H1 (cell line): ENCODE measurements at regions not wholly inside any gene's neighbourhood (a gene's known extent, or its start where the extent isn't known, plus 50 kb on each side); places are given as distances from the start of the nearest gene placed in this dataset.

Source experiments
- CTCF ChIA-PET: fragments of 300-600 bp; sonication (Branson Sonifier 250); formaldehyde crosslinking; loops from one replicate; lab custom pipeline; 2021; ENCODE audit not compliant: partially characterized antibody; lab: Charles Lee
- POLR2A ChIA-PET: fragments of 300-600 bp; sonication (Branson Sonifier 250); formaldehyde crosslinking; loops from one replicate; lab custom pipeline; 2021; ENCODE audit warnings: inconsistent platforms; ENCODE audit not compliant: partially characterized antibody; lab: Charles Lee
- DNase-seq, 2 experiments: peaks; one replicate each; pipeline versions ENCODE4 v3.0.0 to v3.0.0-alpha.2; 2010 to 2022; ENCODE audit warnings: low spot score in 2 of 2, low read depth in 1 of 2, mixed read lengths in 1 of 2
- FAIRE-seq: peaks from 2 replicates; lab custom pipeline; 2011; peaks lifted over from hg19 to GRCh38; lab: Jason Lieb, UNC
- H2AFZ ChIP-seq: 2 replicates; pipeline ENCODE4 v1.8.1; 2012; ENCODE audit warnings: low read length, inconsistent platforms
- H2AK5ac ChIP-seq: 2 replicates; pipeline ENCODE4 v1.6.1; 2013; ENCODE audit warnings: low read depth, low read length
- H2BK120ac ChIP-seq: replicated peaks from 2 replicates; pipeline ENCODE3; 2013; ENCODE audit warnings: low read depth, low read length, inconsistent platforms
- H2BK12ac ChIP-seq: 2 replicates; pipeline ENCODE4 v1.6.1; 2013; ENCODE audit warnings: low read depth, low read length
- H2BK15ac ChIP-seq: 2 replicates; pipeline ENCODE4 v1.6.1; 2013; ENCODE audit warnings: low read length
- H2BK20ac ChIP-seq: 2 replicates; pipeline ENCODE4 v1.6.1; 2013; ENCODE audit warnings: low read length
- H2BK5ac ChIP-seq: 2 replicates; pipeline ENCODE4 v1.6.1; 2013; ENCODE audit warnings: low read depth, low read length
- H3K14ac ChIP-seq: 2 replicates; pipeline ENCODE4 v1.6.1; 2013; ENCODE audit warnings: inconsistent platforms; ENCODE audit not compliant: insufficient read length
- H3K18ac ChIP-seq: 2 replicates; pipeline ENCODE4 v1.6.1; 2013; ENCODE audit warnings: low read length; ENCODE audit errors: extremely low read depth
- H3K23ac ChIP-seq: 2 replicates; pipeline ENCODE4 v1.6.1; 2013; ENCODE audit warnings: inconsistent platforms; ENCODE audit not compliant: insufficient read length
- H3K23me2 ChIP-seq: 2 replicates; pipeline ENCODE4 v1.6.1; 2013; ENCODE audit warnings: low read depth, low read length
- H3K27ac ChIP-seq: 2 replicates; pipeline ENCODE4 v1.6.1; 2011; ENCODE audit warnings: low read depth, low read length, inconsistent platforms
- H3K27me3 ChIP-seq, 4 experiments: replicated peaks in 1 of 4; 1 replicate in 1 of 4; 2 replicates in 3 of 4; pipeline versions ENCODE4 v1.6.1 to v1.8.1; 2011 to 2013; ENCODE audit warnings: low read length in 3 of 4, mild to moderate bottlenecking in 3 of 4, inconsistent platforms in 2 of 4, mixed read lengths in 2 of 4, moderate library complexity in 1 of 4; ENCODE audit not compliant: control insufficient read depth in 3 of 4, insufficient read depth in 3 of 4; ENCODE audit errors: extremely low read depth in 1 of 4
- H3K36me3 ChIP-seq, 4 experiments: 2 replicates each; pipeline versions ENCODE4 v1.6.1 to v1.8.1; 2011 to 2013; ENCODE audit warnings: mild to moderate bottlenecking in 4 of 4, low read length in 3 of 4, moderate library complexity in 2 of 4, control low read depth in 1 of 4, inconsistent platforms in 1 of 4; ENCODE audit not compliant: insufficient read depth in 4 of 4, control insufficient read depth in 2 of 4
- H3K4ac ChIP-seq: replicated peaks from 2 replicates; pipeline ENCODE3; 2013; ENCODE audit warnings: low read length, low read depth, mixed read lengths, inconsistent platforms; ENCODE audit not compliant: insufficient read length
- H3K4me1 ChIP-seq, 4 experiments: replicated peaks in 1 of 4; 1 replicate in 1 of 4; 2 replicates in 3 of 4; pipeline versions ENCODE4 v1.6.1 to v1.8.1; 2011 to 2013; ENCODE audit warnings: low read length in 3 of 4, inconsistent platforms in 2 of 4, mixed read lengths in 1 of 4; ENCODE audit not compliant: insufficient read depth in 4 of 4, control insufficient read depth in 3 of 4
- H3K4me2 ChIP-seq, 2 experiments: 2 replicates each; pipeline versions ENCODE4 v1.6.1 to v1.8.1; 2011 to 2013; ENCODE audit warnings: low read depth in 2 of 2, low read length in 2 of 2, control low read depth in 1 of 2, inconsistent platforms in 1 of 2, mild to moderate bottlenecking in 1 of 2; ENCODE audit not compliant: insufficient read depth in 1 of 2
- H3K4me3 ChIP-seq, 4 experiments: fragments of 200-600, 300-600 bp in 1 of 4; sonication (generic), shearing (Covaris generic), sonication (Bioruptor Twin) in 1 of 4; 2 replicates each; pipeline versions ENCODE4 v1.5.1 to v1.8.1; 2011 to 2016; ENCODE audit warnings: low read length in 4 of 4, low read depth in 3 of 4, control low read depth in 2 of 4, inconsistent platforms in 2 of 4, mild to moderate bottlenecking in 2 of 4, mixed read lengths in 1 of 4, moderate library complexity in 1 of 4; ENCODE audit not compliant: insufficient read depth in 2 of 4; ENCODE audit errors: extremely low read depth in 1 of 4
- H3K56ac ChIP-seq: replicated peaks from 2 replicates; pipeline ENCODE3; 2013; ENCODE audit warnings: low read depth, mild to moderate bottlenecking, mixed read lengths, low read length, inconsistent platforms; ENCODE audit not compliant: insufficient read length
- H3K79me1 ChIP-seq: 2 replicates; pipeline ENCODE4 v1.6.1; 2013; ENCODE audit warnings: low read depth, low read length, control low read depth
- H3K79me2 ChIP-seq, 2 experiments: 2 replicates each; pipeline versions ENCODE4 v1.6.1 to v1.8.1; 2012 to 2013; ENCODE audit warnings: low read length in 2 of 2, mild to moderate bottlenecking in 2 of 2, inconsistent platforms in 1 of 2; ENCODE audit not compliant: insufficient read depth in 2 of 2, control insufficient read depth in 1 of 2
- H3K9ac ChIP-seq, 4 experiments: replicated peaks in 1 of 4; 1 replicate in 1 of 4; 2 replicates in 3 of 4; pipeline versions ENCODE4 v1.6.1 to v1.8.1; 2011 to 2013; ENCODE audit warnings: low read depth in 3 of 4, low read length in 3 of 4, control low read depth in 2 of 4, mild to moderate bottlenecking in 2 of 4, moderate library complexity in 2 of 4, inconsistent platforms in 1 of 4; ENCODE audit errors: extremely low read depth in 1 of 4
- H3K9me3 ChIP-seq, 2 experiments: 2 replicates each; pipeline versions ENCODE4 v1.6.1 to v1.8.1; 2012 to 2013; ENCODE audit warnings: mild to moderate bottlenecking in 2 of 2, moderate library complexity in 2 of 2, control low read depth in 1 of 2, inconsistent platforms in 1 of 2, low read depth in 1 of 2, low read length in 1 of 2, mixed read lengths in 1 of 2; ENCODE audit not compliant: insufficient read depth in 2 of 2
- H4K20me1 ChIP-seq, 2 experiments: replicated peaks in 1 of 2; 2 replicates each; pipeline versions ENCODE3 to v1.8.1; 2011 to 2013; ENCODE audit warnings: inconsistent platforms in 2 of 2, low read length in 2 of 2, mild to moderate bottlenecking in 1 of 2; ENCODE audit not compliant: insufficient read depth in 2 of 2, control insufficient read depth in 1 of 2
- H4K5ac ChIP-seq: 2 replicates; pipeline ENCODE4 v1.6.1; 2013; ENCODE audit warnings: low read length, low read depth, mixed read lengths, inconsistent platforms; ENCODE audit not compliant: insufficient read length
- H4K8ac ChIP-seq: 2 replicates; pipeline ENCODE4 v1.8.0; 2013; ENCODE audit warnings: mild to moderate bottlenecking, moderate library complexity, low read length, inconsistent platforms; ENCODE audit not compliant: insufficient read depth; ENCODE audit errors: extremely low read depth
- H4K91ac ChIP-seq: replicated peaks from 2 replicates; pipeline ENCODE3; 2013; ENCODE audit warnings: low read length, mixed read lengths, inconsistent platforms; ENCODE audit not compliant: insufficient read length
- MAFK ChIP-seq: IDR thresholded peaks from 2 replicates; pipeline ENCODE4 v1.6.1; 2012; ENCODE audit warnings: low read depth, mild to moderate bottlenecking, improper control_type of control experiment, low read length
- RXRA ChIP-seq: IDR thresholded peaks from 2 replicates; pipeline ENCODE4 v1.6.1; 2011; ENCODE audit warnings: low read depth, mild to moderate bottlenecking, low read length, moderate library complexity; ENCODE audit not compliant: insufficient read depth
- WGBS, 2 experiments: shearing (Covaris generic) in 1 of 2; methylation state at CpG; one replicate each; pipeline versions ENCODE4 v1.1.6 to v1.1.7; 2013 to 2015; ENCODE audit warnings: low lambda C conversion rate in 2 of 2, mixed read lengths in 2 of 2, inconsistent platforms in 1 of 2, low coverage in 1 of 2, missing lambda C conversion rate in 1 of 2; ENCODE audit not compliant: insufficient replicate concordance in 2 of 2, insufficient coverage in 1 of 2, insufficient read length in 1 of 2; ENCODE audit errors: extremely low coverage in 1 of 2, missing lambda C conversion rate in 1 of 2; 5-methylcytosine and 5-hydroxymethylcytosine counted together

DNA sequence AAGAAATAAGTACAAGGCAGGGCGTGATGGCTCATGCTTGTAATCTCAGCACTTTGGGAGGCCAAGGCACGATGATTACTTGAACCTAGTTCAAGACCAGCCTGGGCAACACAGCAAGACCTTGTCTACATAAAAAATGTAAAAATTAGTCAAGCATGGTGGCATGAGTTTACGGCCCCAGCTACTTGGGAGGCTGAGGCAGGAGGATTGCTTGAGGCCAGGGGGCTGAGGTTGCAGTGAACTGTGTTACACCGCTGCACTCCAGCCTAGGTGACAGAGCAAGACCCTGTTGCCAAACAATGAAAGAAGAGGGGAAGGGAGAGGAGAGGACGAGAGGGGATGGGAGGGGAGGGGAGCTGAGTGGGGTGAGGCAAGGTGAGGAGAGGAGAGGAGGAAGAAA lies 152.7 kb upstream of the PRICKLE2 start (continued):
- TF ChIP-seq RXRA: no peak

DNA sequence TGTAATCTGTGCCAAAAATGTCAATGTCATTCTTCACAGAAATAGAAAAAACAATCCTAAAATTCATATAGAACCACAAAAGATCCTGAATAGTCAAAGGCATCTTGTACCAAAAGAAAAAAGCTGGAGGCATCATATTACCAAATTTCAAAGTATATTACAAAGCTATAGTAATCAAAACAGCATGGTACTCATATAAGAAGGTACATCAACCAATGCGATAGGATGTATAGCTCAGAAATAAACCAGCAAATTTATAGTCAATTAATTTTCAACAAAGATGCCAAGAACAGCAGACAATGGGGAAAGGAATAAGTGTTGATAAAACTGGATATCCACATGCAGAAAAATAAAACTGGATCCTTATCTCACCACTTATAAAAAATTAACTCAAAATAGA lies 150.5 kb upstream of the PRICKLE2 start:
- Histone ChIP-seq H2BK5ac (no peak overlapping the region), H3K4ac (no peak overlapping the region), H3K4me1 (no peaks in the 10 kb centered on the region), H3K18ac (no peak overlapping the region), H3K4me2 (no peak overlapping the region), H3K14ac (no peak overlapping the region), H3K9ac (no peak overlapping the region), H3K27me3 (no peaks in the 10 kb centered on the region), H3K23ac (no peak overlapping the region), H4K91ac (no peak overlapping the region), H4K8ac (no peak overlapping the region), H3K4me3 (no peak overlapping the region)
- no peak for FAIRE-seq
- TF ChIP-seq MAFK: no peak
- TF ChIP-seq, all 59 proteins: peak for 0
- H2BK15ac ChIP-seq: no peak overlapping the region
- H4K5ac ChIP-seq: no peak overlapping the region
- no peaks in the 10 kb centered on the region for H3K79me1 ChIP-seq
- no peak overlapping the region for H2BK120ac ChIP-seq
- no peaks in the 10 kb centered on the region for H3K9me3 ChIP-seq
- no peak overlapping the region for H3K56ac ChIP-seq
- no peaks in the 10 kb centered on the region for H3K79me2 ChIP-seq
- no peak overlapping the region for H2AK5ac ChIP-seq
- H3K23me2 ChIP-seq: no peaks in the 10 kb centered on the region; the same call in 1 of the 2 replicates
- no peak overlapping the region for H2AFZ ChIP-seq
- no peak overlapping the region for H2BK20ac ChIP-seq
- no peak for DNase-seq
- WGBS, 2 experiments: 100% methylated on average over 1 of the region's 1 CpG; no CpG with 5 or more reads in 1 of the 2 experiments
- no peaks in the 10 kb centered on the region for H3K36me3 ChIP-seq
- no peak overlapping the region for H2BK12ac ChIP-seq
- CTCF ChIA-PET: no interaction called here
- no peak overlapping the region for H3K27ac ChIP-seq
- H4K20me1 ChIP-seq: no peaks in the 10 kb centered on the region
- POLR2A ChIA-PET: no interaction called here
